ENCODE measurements at regions not wholly inside any gene's neighbourhood (a gene's known extent, or its start where the extent isn't known, plus 50 kb on each side); places are given as distances from the start of the nearest gene placed in this dataset.

- no peak overlapping the region for H3K4me3 ChIP-seq (replicated peaks in 1 of 2; ENCODE audit: low read depth in 2 of 2, low read length in 2 of 2)
- TF ChIP-seq CTCF (IDR thresholded peaks at IDR 0.05; ENCODE audit: low read depth, low read length) = no peak
- DNase-seq (ENCODE audit: low read depth in 2 of 2) = no peak
Observed at GRCh38 chr13:97700306-97700848, 253.1 kb upstream of the IPO5 start.

GRCh38 chr13:97702614-97703013, 250.9 kb upstream of the IPO5 start:
- DNase-seq (ENCODE audit: low read depth in 2 of 2) = no peak
- H3K4me3 ChIP-seq (replicated peaks in 1 of 2; ENCODE audit: low read depth in 2 of 2, low read length in 2 of 2) = no peak overlapping the region
- no peak for TF ChIP-seq CTCF (IDR thresholded peaks at IDR 0.05; ENCODE audit: low read depth, low read length)

- no peak for TF ChIP-seq CTCF (IDR thresholded peaks at IDR 0.05; ENCODE audit: low read depth, low read length)
Observed at GRCh38 chr13:97710797-97711196, 242.7 kb upstream of the IPO5 start.

GRCh38 chr13:97712770-97713169, 240.7 kb upstream of the IPO5 start:
- no peak overlapping the region for H3K4me3 ChIP-seq (replicated peaks in 1 of 2; ENCODE audit: low read depth in 2 of 2, low read length in 2 of 2)
- DNase-seq (ENCODE audit: low read depth in 2 of 2) = no peak
- TF ChIP-seq CTCF (IDR thresholded peaks at IDR 0.05; ENCODE audit: low read depth, low read length) = no peak

More at GRCh38 chr13:97710797-97711196, 242.7 kb upstream of the IPO5 start:
- DNase-seq (ENCODE audit: low read depth in 2 of 2) = peak in 1 of 2 donors; percentile 5
- H3K4me3 ChIP-seq (replicated peaks in 1 of 2; ENCODE audit: low read depth in 2 of 2, low read length in 2 of 2) = no peak overlapping the region

GRCh38 chr13:97715763-97716162, 237.7 kb upstream of the IPO5 start:
- no peak overlapping the region for H3K4me3 ChIP-seq (replicated peaks in 1 of 2; ENCODE audit: low read depth in 2 of 2, low read length in 2 of 2)
- DNase-seq (ENCODE audit: low read depth in 2 of 2) = peak; percentile 2 to 29
- no peak for TF ChIP-seq CTCF (IDR thresholded peaks at IDR 0.05; ENCODE audit: low read depth, low read length)

- no peak overlapping the region for H3K4me3 ChIP-seq (replicated peaks in 1 of 2; ENCODE audit: low read depth in 2 of 2, low read length in 2 of 2)
- no peak for DNase-seq (ENCODE audit: low read depth in 2 of 2)
- no peak for TF ChIP-seq CTCF (IDR thresholded peaks at IDR 0.05; ENCODE audit: low read depth, low read length)
Observed at GRCh38 chr13:97716746-97717145, 236.7 kb upstream of the IPO5 start.

- DNase-seq (ENCODE audit: low read depth in 2 of 2) = peak in 1 of 2 donors; percentile 24
- TF ChIP-seq CTCF (IDR thresholded peaks at IDR 0.05; ENCODE audit: low read depth, low read length) = no peak
- no peak overlapping the region for H3K4me3 ChIP-seq (replicated peaks in 1 of 2; ENCODE audit: low read depth in 2 of 2, low read length in 2 of 2)
Observed at GRCh38 chr13:97719736-97720135, 233.7 kb upstream of the IPO5 start.
